Activated effector memory CD4-positive, alpha-beta T cell treated with anti-CD3 and anti-CD28 coated beads, Interleukin-2, amount 50 U/mL, for 16 hours (primary cell): ENCODE measurements at regions not wholly inside any gene's neighbourhood (a gene's known extent, or its start where the extent isn't known, plus 50 kb on each side); places are given as distances from the start of the nearest gene placed in this dataset.

Source experiments
- DNase-seq: peaks from one replicate; pipeline ENCODE4 v3.0.0-alpha.2; 2020

DNA sequence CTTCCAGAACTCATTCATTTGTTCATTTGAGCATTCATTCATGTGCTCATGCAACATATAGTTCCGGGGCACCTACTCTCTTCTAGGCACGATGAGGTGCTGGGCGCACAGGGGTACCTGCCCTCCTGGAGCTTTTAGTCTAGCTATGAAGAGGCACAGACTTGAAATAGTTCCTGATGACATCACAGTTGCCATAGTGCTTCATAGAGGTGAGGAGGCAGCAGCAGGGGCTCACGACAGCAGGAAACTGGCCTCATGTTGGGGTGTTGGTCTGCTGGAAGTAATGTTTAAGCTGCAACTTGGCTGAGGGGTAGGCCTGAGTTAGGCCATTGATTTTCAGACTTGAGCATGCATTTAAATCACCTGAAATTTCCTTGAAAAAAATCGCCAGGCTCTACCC, 195.5 kb downstream of the PHETA1 start:
- DNase-seq: no peak

DNA sequence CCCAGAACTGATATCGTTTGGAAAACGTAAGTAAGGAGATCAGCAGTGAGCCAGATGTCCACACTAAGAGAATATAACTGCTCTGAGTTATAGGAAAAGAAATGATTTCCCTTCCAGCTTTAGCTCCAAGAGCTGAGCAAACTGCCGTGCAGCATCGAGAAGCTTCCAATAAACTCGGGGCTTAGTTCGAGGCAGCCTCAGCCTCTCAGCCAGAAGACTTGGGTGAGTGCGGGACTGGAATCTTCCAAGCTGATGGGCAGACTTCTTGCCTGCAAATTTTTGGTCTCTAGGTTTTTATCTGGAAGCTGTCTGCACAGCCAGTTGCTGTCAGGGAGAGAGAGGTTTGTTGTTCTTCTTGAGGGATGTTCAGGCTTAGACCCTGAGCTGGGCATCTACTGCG, 196.1 kb downstream of the PHETA1 start:
- no peak for DNase-seq

DNA sequence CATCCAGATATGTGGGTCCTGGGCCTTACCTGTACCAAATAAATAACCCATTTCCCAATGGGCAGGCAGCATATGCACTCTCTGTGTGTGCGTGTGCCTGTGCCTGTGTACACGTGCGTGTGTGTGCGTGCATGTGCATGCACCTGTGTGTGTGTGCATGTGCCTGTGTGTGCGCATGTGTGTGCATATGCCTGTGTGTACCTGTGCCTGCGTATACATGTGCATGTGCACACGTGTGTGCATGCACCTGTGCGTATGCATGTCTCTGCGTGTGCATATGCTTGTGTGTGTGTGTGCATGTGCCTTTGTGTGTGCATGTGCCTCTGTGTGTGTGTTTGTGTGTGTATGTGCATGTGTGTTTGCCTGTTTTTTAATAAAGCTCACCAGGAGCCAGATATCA, 197.1 kb downstream of the PHETA1 start:
- no peak for DNase-seq

DNA sequence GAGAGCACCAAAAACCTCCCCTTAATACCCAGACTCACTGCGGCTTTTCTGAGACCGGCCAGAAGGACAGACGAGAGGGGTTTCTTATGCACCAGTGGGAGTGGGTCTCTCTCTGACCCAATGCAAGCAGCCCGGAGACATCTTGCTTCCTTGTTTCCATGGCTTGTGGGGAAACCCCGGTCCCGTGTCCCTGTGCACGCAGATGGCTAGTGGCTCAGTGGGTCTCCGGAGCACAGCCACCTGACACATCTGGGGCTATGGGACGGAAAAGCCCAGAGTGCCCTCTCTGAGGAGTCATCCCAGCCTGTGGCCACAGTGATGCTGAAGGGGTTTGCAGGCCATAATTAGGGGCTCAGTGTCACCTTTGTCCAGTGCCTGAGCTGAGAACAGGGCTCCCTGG, 197.6 kb downstream of the PHETA1 start:
- no peak for DNase-seq

DNA sequence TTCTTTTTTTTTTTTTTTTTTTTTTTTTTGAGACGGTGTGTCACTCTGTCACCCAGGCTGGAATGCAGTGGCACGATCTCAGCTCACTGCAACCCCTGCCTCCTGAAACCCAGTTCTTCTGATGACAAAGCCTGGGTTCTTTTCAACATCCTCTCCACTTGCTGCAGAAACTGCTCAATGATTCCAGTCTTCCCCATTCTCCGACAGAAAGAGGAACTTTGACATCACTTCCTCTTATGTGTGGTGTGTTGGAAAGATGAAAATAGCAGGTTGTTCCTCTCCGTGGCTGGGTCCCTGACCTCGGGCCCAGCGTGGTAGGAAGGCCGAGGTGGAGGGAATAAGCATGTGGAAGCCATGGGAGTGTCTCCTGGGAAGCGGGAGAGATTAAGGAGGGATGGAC, 198.4 kb downstream of the PHETA1 start:
- DNase-seq: no peak

DNA sequence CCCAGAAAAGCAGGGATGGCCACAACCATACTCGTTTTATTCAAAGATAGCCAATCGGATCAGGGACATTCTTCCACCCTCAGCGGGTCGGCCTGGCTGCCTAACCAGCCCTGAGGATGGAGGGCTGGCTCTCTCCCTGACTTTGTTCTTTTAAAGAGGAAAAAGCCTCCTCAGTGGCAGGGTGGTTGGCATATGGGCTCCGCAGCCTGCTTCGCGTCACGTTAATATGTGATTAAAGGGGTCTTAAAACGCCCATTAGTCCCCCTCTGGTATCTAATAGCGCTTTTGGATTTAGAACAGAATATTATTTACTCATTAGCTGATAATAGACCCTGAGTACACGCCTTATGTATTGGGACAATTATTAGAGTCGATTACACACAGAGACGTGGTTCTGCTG, 199.4 kb downstream of the PHETA1 start:
- DNase-seq: no peak

DNA sequence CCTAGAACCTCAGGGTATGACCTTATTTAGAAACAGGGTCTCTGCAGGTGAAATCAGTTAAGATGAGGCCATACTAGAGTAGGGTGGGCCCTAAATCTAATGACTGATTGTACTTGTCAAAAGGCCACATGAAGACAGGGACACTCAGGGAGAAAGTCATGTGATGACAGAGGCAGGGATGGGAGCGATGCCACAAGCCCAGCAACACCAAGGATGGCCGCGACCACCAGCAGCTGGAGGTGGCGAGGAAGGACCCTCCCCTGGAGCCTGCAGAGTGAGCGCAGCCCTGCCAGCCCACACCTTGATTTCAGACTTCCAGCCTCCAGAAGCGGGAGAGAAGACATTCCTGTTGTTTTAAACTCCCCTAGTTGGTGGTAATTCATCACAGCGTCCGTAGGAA, 199.9 kb downstream of the PHETA1 start:
- DNase-seq: no peak

DNA sequence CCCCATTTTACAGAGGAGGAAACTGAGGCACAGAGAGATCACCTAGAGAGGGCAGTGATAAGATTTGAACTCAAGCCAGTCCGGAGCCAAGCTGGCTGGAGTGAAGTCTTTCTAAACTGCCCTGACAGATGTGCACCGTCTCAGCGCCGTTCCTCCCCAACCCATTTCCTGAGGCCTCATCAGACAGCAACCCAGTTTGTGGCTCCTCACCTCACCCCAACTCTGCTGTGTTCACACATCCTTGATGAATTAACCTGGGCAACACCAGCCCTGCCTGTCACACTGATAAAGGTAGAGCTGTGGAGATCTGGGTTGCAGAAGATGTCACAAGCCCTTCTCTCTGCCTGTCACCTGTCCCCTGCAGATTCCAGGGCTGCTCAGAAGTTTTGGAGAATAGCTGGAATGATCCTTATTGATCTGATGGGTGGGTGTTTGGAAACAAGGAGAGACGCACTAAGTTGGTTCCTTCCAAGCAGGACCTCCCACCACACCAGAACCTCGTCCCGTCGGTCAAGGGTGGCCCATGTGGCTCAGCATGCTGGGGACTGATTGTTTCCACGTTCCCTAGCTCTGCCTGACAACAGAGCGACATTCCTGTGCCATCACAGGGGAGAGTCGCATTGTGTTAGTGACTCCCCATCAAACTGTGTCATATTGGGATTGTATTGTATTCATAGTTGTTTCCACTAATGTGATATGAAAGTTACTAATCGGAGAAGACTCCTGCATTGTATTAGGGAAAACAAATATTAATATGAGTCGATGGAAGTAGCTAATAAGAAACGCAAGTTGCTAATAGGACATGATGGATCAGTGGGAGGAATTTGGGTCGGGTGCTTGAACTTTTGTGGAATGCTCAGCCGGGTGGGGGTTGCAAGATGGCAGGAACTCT, 200.6 kb downstream of the PHETA1 start:
- no peak for DNase-seq

DNA sequence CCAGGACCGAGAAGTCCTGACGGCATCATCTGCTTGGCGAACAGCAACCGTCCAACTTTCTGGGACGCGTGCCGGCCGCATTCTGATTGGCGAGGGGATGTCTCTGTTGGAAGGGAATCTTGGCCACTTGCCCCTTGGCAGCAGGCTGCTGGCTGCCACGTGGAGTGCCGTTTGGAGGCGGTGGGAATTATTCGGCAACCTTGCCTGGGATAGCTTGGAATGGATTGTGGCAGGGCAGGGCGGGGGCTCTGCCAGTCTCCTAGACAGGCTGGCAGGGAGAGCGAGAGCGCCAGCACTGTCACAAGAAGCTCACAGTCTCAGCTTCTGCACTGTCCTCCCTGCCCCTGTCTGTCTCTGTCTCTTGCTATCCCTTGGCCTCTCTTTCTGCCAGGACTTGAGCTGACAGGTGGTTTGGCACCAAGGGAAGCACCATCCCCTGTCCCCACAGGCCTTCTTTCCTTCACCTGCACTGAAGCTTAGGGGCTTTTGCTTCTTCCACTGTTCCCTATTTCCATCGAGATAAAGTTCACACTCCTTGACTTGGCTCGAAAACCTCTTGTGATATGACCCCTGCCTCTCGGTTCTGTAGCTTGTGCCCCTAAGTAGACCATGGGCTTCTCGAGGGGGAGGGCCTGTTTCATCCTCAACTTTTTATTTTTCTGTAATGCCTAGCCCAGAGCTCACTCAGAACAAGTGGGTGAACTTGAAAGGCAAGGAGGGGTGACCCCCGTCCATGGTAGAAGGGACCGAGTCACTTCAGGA, 201.9 kb downstream of the PHETA1 start:
- no peak for DNase-seq

DNA sequence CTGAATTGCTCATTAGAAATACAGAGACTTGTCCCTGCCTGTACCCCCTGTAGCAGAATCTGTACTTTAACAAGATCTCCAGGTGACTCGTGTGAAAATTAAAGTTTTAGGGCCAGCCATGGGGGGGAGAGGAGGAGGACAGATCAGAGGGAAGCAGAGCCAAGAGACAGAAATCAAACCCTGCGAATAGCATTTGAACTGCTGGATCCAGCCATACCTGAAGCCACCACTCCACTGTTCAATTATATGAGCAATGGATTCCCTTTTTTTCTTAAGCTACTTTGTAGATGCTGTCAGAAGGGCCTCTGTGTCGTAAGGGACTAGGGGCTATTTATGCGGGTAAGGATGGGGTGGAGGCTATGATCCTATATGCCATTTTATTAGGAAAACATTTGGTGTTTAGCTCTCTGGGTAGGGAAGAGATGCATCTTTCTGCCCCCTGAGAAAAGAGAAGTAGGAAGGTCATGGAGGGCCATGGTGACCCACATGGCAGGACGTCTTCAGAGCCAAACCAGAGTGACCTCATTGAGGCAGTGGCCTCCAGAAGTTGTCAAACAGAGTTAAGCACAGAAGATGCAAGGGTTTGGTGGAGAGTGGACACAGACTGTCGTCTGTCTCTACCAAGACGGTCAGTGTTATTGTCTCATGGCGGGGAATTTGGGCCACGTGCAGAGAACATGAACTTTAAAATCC, 203.9 kb downstream of the PHETA1 start:
- no peak for DNase-seq

DNA sequence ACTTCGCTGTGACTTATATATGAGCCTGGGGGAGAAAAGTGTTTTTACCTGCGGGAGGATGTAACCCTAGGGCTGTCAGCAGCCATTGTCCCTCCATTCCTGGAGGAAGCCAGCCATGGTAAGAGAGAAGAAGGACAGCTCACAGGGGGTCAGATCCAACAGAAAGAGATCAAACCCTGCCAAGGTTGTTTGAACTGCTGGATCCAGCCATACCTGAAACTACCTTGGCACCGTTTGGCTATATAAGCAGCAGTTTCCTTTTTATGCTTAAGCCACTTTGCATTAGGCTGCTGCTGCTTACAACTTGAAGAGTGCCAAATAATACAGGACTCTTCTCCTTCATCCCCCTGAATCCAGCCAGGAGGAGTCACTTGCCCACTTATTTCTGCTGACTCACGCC, 205.5 kb downstream of the PHETA1 start:
- no peak for DNase-seq

DNA sequence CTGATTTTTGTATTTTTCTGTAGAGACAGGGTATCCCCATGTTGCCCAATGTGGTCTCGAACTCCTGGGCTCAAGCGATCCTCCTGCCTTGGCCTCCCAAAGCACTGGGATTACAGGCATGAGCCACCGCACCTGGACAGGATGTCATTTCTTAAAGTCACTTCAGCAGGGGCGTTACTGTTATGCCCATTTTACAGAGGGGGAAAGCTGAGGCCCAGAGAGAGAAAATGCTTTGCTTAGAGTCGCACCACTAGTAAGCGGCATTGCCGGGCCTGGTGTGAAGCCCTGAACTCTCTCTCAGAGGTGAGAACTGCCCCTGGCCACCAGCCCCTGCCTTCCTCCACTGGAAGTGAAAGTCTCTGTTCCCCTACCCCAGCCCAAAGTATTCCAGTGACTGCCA, 207.0 kb downstream of the PHETA1 start:
- no peak for DNase-seq

DNA sequence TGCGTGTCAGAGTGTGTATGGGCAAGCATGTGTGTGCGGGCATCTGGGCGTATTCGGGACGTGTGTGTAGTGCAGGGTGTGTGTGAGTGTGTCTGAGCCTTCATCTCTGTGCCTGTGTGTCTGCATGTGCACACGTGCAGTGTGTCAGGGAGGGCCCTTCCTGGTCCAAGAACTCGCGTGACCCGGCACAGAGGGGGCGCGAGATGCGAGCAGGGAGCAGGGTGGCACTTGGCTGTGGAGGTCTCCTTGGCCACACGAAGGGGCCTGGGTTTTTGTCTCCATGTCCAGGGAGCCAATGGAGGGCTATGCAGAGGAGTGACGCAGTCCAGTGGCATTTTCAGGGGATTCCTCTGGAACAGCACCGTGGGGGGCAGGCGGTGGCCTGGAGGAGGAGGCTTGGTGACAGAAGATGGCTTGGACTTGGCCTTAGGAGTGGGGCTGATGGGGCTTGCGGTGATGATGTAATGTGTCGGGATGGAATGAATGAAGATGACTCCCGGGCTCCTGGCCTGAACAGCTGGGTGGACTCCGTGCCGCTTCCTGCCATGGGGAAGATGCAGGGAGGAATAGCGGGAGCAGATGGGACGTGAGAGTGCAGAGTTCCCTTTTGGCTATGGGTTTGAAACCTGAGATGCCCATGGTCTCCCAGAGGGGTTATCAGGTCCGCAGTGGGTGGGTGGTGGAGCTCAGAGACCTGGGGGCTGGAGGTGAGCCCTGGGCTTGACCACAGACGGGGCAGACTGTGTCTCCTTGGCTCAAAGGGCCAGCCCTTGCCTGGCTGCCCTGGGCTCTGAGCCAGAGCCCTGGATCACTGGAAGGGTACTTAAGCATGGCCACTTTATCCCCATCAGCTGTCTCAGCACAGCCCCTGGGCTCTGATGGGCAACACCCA, 208.3 kb downstream of the PHETA1 start:
- no peak for DNase-seq

DNA sequence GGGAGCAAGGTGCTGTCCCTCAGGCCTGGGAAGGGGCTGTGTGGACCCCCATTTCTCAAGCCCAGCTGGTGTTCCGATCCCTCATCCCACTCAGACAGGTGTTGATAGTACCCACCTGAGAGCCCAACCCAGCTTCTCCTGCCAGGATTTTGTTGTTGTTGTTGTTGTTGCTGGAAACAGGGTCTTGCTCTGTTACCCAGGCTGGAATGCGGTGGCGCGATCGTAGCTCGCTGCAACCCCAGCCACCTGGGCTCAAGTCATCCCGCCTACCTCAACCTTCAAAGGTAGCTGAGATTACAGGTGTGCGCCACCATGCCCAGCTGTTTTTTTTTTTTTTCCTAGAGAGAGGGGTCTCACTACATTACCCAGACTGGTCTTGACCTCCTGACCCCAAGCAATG, 209.9 kb downstream of the PHETA1 start:
- no peak for DNase-seq

DNA sequence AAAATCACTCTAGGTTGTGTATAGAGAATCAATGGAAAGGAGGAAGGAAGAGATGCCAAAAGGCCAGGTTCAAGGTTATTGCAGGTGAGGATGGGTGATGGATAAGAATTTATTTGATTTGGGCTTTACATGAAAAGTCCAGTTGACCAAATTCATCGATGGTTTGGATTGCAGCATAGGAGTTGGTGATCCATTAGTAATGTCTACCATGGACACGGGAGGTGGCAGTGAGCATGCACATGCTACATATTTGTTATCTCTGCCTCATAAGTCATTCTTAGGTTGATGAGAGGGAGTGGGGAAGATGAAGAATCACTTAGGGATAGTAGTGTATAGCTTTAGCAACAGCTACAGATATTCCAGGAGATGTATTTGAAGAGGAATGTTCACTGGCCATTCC, 211.4 kb downstream of the PHETA1 start:
- DNase-seq: no peak

DNA sequence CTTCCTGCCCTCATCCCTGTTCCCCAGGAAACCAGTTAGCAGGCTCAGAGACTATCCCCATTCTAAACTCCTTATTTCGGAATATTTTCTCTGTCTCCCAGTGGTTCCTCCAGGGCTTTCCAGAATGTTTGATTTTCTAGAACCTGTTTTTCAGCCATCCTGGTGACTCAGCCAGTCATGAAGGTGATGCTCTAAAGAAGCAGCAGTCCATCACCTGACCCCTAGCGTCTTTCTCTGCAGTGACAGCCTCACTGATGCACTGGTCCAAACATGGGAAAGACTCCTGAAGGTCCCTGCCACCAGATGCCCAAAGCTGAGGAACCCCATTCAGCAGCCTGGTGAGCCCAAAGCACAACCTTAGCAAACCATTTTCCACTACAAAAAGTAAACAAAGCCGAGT, 212.6 kb downstream of the PHETA1 start:
- no peak for DNase-seq

DNA sequence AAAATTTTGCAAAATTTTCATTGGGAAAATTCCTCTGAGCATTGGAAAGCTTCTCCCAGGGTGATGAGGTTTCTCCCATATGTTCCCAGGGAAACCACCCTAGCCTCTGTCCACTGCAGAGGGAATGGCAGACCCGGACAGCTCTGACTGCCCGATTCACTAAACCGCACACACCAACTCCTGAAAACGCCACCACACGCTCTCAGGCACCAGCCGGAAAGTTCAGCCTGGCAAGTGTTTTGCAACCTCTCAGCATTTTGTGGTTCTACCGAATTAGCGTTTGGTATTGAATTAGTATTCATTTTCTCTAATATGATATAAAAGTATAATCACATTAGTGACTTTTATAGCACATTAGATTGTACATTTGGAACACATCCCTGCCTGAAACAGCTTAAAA, 213.4 kb downstream of the PHETA1 start:
- no peak for DNase-seq

DNA sequence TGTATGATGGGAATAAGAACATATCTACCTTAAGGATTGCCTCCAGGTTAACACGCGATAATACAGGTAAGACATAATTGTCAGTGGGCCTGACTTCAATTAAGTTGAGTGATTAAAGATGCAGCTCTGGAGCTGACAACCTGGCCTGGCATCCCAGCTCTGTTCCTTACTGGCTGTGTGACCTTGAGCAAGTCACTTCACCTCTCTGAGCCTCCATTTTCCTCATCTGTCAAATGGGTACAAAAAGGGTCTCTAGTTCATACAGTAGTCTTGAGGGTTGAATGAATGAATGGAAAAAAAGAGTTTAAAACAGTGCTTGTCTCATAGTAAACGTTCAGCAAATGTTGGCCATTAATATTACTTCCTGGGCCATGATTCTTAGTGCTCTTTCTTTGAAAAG, 213.9 kb downstream of the PHETA1 start:
- no peak for DNase-seq

DNA sequence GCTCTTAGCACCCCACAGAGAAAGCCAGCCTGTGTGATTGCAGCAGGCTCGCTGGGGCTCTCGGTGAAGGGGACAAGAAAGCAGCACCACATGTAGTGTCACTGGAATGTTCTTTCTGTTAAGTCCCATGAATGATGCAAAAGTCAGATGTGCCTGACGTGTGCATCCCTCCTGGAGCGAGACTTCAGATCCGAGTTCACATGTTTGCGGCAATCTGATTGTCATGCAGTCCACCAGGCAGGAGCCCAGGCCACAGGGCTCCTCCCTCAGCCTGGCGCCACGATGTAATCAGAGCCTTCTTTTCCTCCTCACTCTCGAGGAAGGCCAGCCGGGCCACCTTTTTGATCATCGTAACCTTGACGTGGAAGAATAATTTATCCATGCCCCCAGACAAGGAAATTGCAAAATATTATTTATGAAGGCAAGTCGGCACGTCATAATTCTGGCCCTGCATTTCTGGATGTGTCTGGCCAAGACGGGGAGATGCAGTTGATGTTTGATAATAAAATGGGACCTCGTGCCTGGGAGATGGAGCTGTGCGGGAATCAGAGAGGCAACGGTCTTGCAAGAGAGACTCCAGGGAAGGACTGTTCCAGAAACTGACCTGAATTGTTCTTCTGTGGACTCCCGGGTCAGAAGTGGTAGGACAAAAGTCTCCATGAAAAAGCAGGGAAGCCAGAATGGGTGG, 214.6 kb downstream of the PHETA1 start:
- no peak for DNase-seq

DNA sequence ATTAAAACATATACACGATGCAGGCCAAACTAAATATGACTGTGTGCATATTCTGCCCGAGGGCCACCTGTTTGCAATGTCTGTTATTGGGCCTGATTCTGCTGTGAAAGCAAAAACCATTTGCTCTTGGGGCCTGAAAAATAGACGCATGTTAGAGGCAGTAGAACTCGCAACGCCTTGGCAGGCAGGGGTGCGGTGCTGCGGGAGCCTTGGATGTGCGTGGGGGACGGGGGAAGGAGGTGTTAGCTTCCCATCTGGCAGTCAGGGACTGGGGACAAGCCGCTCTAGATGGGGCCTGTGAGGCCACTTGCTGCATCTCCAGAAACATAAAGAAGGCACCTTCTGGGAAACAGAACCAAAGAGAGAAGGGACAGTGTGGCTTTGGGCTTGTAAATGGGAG, 216.3 kb downstream of the PHETA1 start:
- no peak for DNase-seq

DNA sequence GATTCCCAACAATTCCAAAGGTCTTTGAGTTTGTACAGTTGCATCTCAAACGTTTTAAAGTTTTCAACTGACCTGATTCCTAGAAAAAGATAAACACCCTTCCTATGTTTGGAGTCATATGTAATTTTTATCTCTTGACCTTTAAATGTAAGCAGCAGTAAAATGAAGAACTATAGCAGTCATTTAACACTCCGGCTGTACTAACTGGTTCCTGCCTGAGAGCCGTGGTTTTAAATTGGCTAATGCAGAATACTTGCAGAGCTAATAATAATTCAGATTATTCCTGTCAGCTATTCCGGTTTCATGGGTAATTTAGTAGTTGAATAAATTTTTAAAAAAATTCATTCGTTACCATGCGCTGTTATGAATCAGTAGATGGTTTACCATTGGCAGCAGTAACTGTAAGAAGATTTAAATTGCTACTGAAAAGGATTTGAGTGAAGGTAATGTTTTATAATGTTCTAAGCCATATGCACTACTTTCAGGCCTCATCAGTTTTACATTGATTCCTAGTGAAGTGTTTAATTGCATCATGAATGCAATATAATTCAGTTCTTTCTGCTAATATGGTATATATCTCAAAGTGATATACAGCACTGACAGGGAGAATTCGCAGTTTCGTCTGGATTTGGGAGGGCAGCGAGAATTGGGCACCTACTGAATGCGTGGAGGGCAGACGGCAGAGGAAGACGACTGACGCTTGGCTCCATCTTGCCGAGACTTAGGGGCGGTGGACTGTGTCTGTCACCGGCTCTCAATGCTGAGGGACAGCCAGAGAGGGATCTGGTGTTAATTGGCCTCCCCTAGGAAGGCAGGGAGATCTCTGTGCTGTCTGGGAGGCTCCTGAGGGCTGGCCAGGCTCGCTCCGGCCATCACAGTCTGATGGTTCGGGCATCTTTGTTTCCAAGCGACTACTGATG, 217.7 kb downstream of the PHETA1 start:
- no peak for DNase-seq
